ENCODE measurements at regions not wholly inside any gene's neighbourhood (a gene's known extent, or its start where the extent isn't known, plus 50 kb on each side); places are given as distances from the start of the nearest gene placed in this dataset.

GRCh38 chr2:146004462-146004861 is 1484.5 kb upstream of the ZEB2 start:
- ATAC-seq, result no peak
- TF ChIP-seq CSRNP3 (CRISPR knock-in tag; IDR thresholded peaks at IDR 0.05), result no peak
- TF ChIP-seq RARB (CRISPR knock-in tag; IDR thresholded peaks at IDR 0.05), result no peak
- TF ChIP-seq ZNF8 (CRISPR knock-in tag; IDR thresholded peaks at IDR 0.05), result no peak
- no peak for TF ChIP-seq OSR1 (CRISPR knock-in tag; IDR thresholded peaks at IDR 0.05)
- TF ChIP-seq TCF4 (CRISPR knock-in tag; IDR thresholded peaks at IDR 0.05; ENCODE audit: borderline replicate concordance), result no peak
- TF ChIP-seq ZC3H10 (CRISPR knock-in tag; IDR thresholded peaks at IDR 0.05), result no peak
- no peak for TF ChIP-seq ZNF70 (CRISPR knock-in tag; IDR thresholded peaks at IDR 0.05)
- no peak for TF ChIP-seq TOX (CRISPR knock-in tag; IDR thresholded peaks at IDR 0.05; ENCODE audit: borderline replicate concordance)
- no peak for TF ChIP-seq ZFP3 (CRISPR knock-in tag; IDR thresholded peaks at IDR 0.05)
- TF ChIP-seq ZFP30 (CRISPR knock-in tag; IDR thresholded peaks at IDR 0.05), result no peak

- no peak for ATAC-seq
- TF ChIP-seq ZFP3 (CRISPR knock-in tag; IDR thresholded peaks at IDR 0.05), result no peak
- TF ChIP-seq POU6F1 (CRISPR knock-in tag; IDR thresholded peaks at IDR 0.05; ENCODE audit: borderline replicate concordance, low read depth), result no peak
- TF ChIP-seq ZFP30 (CRISPR knock-in tag; IDR thresholded peaks at IDR 0.05), result no peak
- TF ChIP-seq ISL1 (CRISPR knock-in tag; IDR thresholded peaks at IDR 0.05), result no peak
- TF ChIP-seq OSR1 (CRISPR knock-in tag; IDR thresholded peaks at IDR 0.05), result no peak
- TF ChIP-seq ZC3H10 (CRISPR knock-in tag; IDR thresholded peaks at IDR 0.05), result no peak
- no peak for TF ChIP-seq ZNF565 (CRISPR knock-in tag; conservative IDR thresholded peaks at IDR 0.05; ENCODE audit: low read depth)
- TF ChIP-seq ESRRG (CRISPR knock-in tag; IDR thresholded peaks at IDR 0.05), result no peak
- TF ChIP-seq PATZ1 (CRISPR knock-in tag; IDR thresholded peaks at IDR 0.05; ENCODE audit: borderline replicate concordance), result no peak
- no peak for TF ChIP-seq TCF4 (CRISPR knock-in tag; IDR thresholded peaks at IDR 0.05; ENCODE audit: borderline replicate concordance)
- TF ChIP-seq SNAI2 (CRISPR knock-in tag; IDR thresholded peaks at IDR 0.05), result no peak
- TF ChIP-seq ZNF8 (CRISPR knock-in tag; IDR thresholded peaks at IDR 0.05), result no peak
- no peak for TF ChIP-seq CSDC2 (CRISPR knock-in tag; IDR thresholded peaks at IDR 0.05)
- TF ChIP-seq PPARA (CRISPR knock-in tag; IDR thresholded peaks at IDR 0.05; ENCODE audit: borderline replicate concordance), result no peak
- TF ChIP-seq CREB5 (CRISPR knock-in tag; IDR thresholded peaks at IDR 0.05; ENCODE audit: low read depth), result no peak
- TF ChIP-seq RARB (CRISPR knock-in tag; IDR thresholded peaks at IDR 0.05), result no peak
- no peak for TF ChIP-seq CSRNP3 (CRISPR knock-in tag; IDR thresholded peaks at IDR 0.05)
These were observed 1483.4 kb upstream of the ZEB2 start for GRCh38 chr2:146003337-146003736.

- TF ChIP-seq BACH2 (CRISPR knock-in tag; IDR thresholded peaks at IDR 0.05; ENCODE audit: borderline replicate concordance), result no peak
- TF ChIP-seq ESRRG (CRISPR knock-in tag; IDR thresholded peaks at IDR 0.05), result no peak
- TF ChIP-seq ZC3H10 (CRISPR knock-in tag; IDR thresholded peaks at IDR 0.05), result no peak
- TF ChIP-seq ZNF70 (CRISPR knock-in tag; IDR thresholded peaks at IDR 0.05), result no peak
- TF ChIP-seq TCF4 (CRISPR knock-in tag; IDR thresholded peaks at IDR 0.05; ENCODE audit: borderline replicate concordance), result no peak
- no peak for TF ChIP-seq ZNF8 (CRISPR knock-in tag; IDR thresholded peaks at IDR 0.05)
- no peak for ATAC-seq
These were observed 1475.0 kb upstream of the ZEB2 start for GRCh38 chr2:145994910-145995309.

- ATAC-seq, result no peak
- TF ChIP-seq ESRRG (CRISPR knock-in tag; IDR thresholded peaks at IDR 0.05), result no peak
- no peak for TF ChIP-seq CSDC2 (CRISPR knock-in tag; IDR thresholded peaks at IDR 0.05)
- no peak for TF ChIP-seq TOX (CRISPR knock-in tag; IDR thresholded peaks at IDR 0.05; ENCODE audit: borderline replicate concordance)
- no peak for TF ChIP-seq PPARA (CRISPR knock-in tag; IDR thresholded peaks at IDR 0.05; ENCODE audit: borderline replicate concordance)
These were observed 1472.7 kb upstream of the ZEB2 start for GRCh38 chr2:145992572-145992971.
